Uterus (tissue), 2 donors: ENCODE measurements at regions not wholly inside any gene's neighbourhood (a gene's known extent, or its start where the extent isn't known, plus 50 kb on each side); places are given as distances from the start of the nearest gene placed in this dataset.

Source experiments
- POLR2A ChIP-seq, 2 donors: fragments of 450-650 bp; IDR thresholded peaks; one replicate each; pipeline ENCODE4 v1.6.1; 2016; ENCODE audit warnings: antibody characterized with exemption in 2 of 2, mild to moderate bottlenecking in 1 of 2, moderate library complexity in 1 of 2
- TF ChIP-seq, protein P1 (sequence below), 4 experiments: fragments of 200-600 bp in 2 of 4; fragments of 450-650 bp in 2 of 4; sonication (generic) in 2 of 4; IDR thresholded peaks; one replicate each; pipeline ENCODE4 v1.5.1; 2016 to 2019; ENCODE audit warnings: antibody characterized with exemption in 4 of 4, mild to moderate bottlenecking in 2 of 4, moderate library complexity in 1 of 4

GRCh38 chr17:68135141-68135887 is 99.8 kb downstream of the KPNA2 start:
- TF ChIP-seq POLR2A (IDR thresholded peaks at IDR 0.05) = no peak
- TF ChIP-seq, protein P1, sequence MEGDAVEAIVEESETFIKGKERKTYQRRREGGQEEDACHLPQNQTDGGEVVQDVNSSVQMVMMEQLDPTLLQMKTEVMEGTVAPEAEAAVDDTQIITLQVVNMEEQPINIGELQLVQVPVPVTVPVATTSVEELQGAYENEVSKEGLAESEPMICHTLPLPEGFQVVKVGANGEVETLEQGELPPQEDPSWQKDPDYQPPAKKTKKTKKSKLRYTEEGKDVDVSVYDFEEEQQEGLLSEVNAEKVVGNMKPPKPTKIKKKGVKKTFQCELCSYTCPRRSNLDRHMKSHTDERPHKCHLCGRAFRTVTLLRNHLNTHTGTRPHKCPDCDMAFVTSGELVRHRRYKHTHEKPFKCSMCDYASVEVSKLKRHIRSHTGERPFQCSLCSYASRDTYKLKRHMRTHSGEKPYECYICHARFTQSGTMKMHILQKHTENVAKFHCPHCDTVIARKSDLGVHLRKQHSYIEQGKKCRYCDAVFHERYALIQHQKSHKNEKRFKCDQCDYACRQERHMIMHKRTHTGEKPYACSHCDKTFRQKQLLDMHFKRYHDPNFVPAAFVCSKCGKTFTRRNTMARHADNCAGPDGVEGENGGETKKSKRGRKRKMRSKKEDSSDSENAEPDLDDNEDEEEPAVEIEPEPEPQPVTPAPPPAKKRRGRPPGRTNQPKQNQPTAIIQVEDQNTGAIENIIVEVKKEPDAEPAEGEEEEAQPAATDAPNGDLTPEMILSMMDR (IDR thresholded peaks at IDR 0.05) = no peak
